Posterior cingulate gyrus (tissue), 11 donors: ENCODE measurements at regions not wholly inside any gene's neighbourhood (a gene's known extent, or its start where the extent isn't known, plus 50 kb on each side); places are given as distances from the start of the nearest gene placed in this dataset.
"Not testable (repeated sequence)": the region's sequence is repeated elsewhere in the genome, so short reads cannot be mapped to it uniquely, and the experiment has no call there.

Source experiments
- DNase-seq, 10 donors: peaks; one replicate each; pipeline versions ENCODE4 v3.0.0 to v3.0.0-alpha.2; 2020 to 2021; ENCODE audit warnings: mixed read lengths in 3 of 10
- intact Hi-C: fragments of 100-400 bp; cut with DNase I; formaldehyde crosslinking; loops from one replicate; pipeline ENCODE4 v1.15.1; 2023

- intact Hi-C loops: no loop called here
Measured at GRCh38 chr1:19024532-19024931, 68.1 kb upstream of the IFFO2 start.

GRCh38 chr1:19023787-19024186 is 67.3 kb upstream of the IFFO2 start:
- no peak for DNase-seq
- intact Hi-C loops: no loop called here

More at GRCh38 chr1:19024532-19024931, 68.1 kb upstream of the IFFO2 start:
- DNase-seq: no peak

GRCh38 chr1:19021845-19022244 is 65.4 kb upstream of the IFFO2 start:
- intact Hi-C loops: no loop called here
- no peak for DNase-seq

GRCh38 chr1:19019288-19019687 is 62.8 kb upstream of the IFFO2 start:
- intact Hi-C loops, DNase-seq: not testable (repeated sequence)

GRCh38 chr1:19015476-19015875 is 59.0 kb upstream of the IFFO2 start:
- no peak for DNase-seq
- intact Hi-C loops: no loop called here

GRCh38 chr1:19014765-19015164 is 58.3 kb upstream of the IFFO2 start:
- no peak for DNase-seq
- intact Hi-C loops: no loop called here

- no peak for DNase-seq
- intact Hi-C loops: no loop called here
Measured at GRCh38 chr1:19013826-19014548, 57.5 kb upstream of the IFFO2 start.

GRCh38 chr1:19011845-19012231 is 55.4 kb upstream of the IFFO2 start:
- intact Hi-C loops: no loop called here
- DNase-seq: no peak

GRCh38 chr1:19010995-19011844 is 54.7 kb upstream of the IFFO2 start:
- intact Hi-C loops: no loop called here
- peak in 3 of 10 donors; percentile 17 to 37 (median 32) for DNase-seq

GRCh38 chr1:19010503-19010902 is 54.0 kb upstream of the IFFO2 start:
- intact Hi-C loops: no loop called here

GRCh38 chr1:19009882-19010321 is 53.4 kb upstream of the IFFO2 start:
- intact Hi-C loops: no loop called here
- no peak for DNase-seq

More at GRCh38 chr1:19010503-19010902, 54.0 kb upstream of the IFFO2 start:
- no peak for DNase-seq

GRCh38 chr1:19009126-19009881 is 52.8 kb upstream of the IFFO2 start:
- intact Hi-C loops: no loop called here

GRCh38 chr1:19007491-19008441 is 51.3 kb upstream of the IFFO2 start:
- intact Hi-C loops: no loop called here
- DNase-seq: no peak

More at GRCh38 chr1:19009126-19009881, 52.8 kb upstream of the IFFO2 start:
- no peak for DNase-seq

- intact Hi-C loops: no loop called here
- DNase-seq: no peak
Measured at GRCh38 chr1:19006837-19007271, 50.4 kb upstream of the IFFO2 start.
